Esophagus squamous epithelium (tissue), 5 donors: ENCODE measurements at regions not wholly inside any gene's neighbourhood (a gene's known extent, or its start where the extent isn't known, plus 50 kb on each side); places are given as distances from the start of the nearest gene placed in this dataset.

Experiments
- DNase-seq: peaks from one replicate; lab custom pipeline; 2025; lab: John Stamatoyannopoulos, UW
- H3K27ac ChIP-seq, 4 donors: fragments of 200-600 bp; sonication (generic); one replicate each; pipeline ENCODE4 v1.5.1; 2016 to 2019; ENCODE audit warnings: mild to moderate bottlenecking in 1 of 4
- H3K27me3 ChIP-seq, 4 donors: fragments of 200-600 bp; sonication (generic); 1 replicate in 3 of 4; 2 replicates in 1 of 4; pipeline versions ENCODE4 v1.5.1 to v1.6.0; 2017 to 2021; ENCODE audit warnings: antibody characterized with exemption in 1 of 4
- H3K36me3 ChIP-seq, 3 donors: fragments of 200-600 bp; sonication (generic); one replicate each; pipeline ENCODE4 v1.5.1; 2016 to 2019
- H3K4me1 ChIP-seq, 3 donors: fragments of 200-600 bp; sonication (generic); one replicate each; pipeline ENCODE4 v1.5.1; 2017 to 2019
- H3K4me3 ChIP-seq, 4 donors: fragments of 200-600 bp; sonication (generic); 1 replicate in 3 of 4; 2 replicates in 1 of 4; pipeline ENCODE4 v1.5.1; 2016 to 2019; ENCODE audit warnings: mild to moderate bottlenecking in 2 of 4, moderate library complexity in 1 of 4
- H3K9me3 ChIP-seq, 3 donors: fragments of 200-600 bp; sonication (generic); one replicate each; pipeline ENCODE4 v1.5.1; 2016 to 2019
- POLR2A ChIP-seq, 4 donors: fragments of 450-650 bp; IDR thresholded peaks; one replicate each; pipeline ENCODE4 v1.6.1; 2017; ENCODE audit warnings: antibody characterized with exemption in 4 of 4, mild to moderate bottlenecking in 4 of 4, moderate library complexity in 3 of 4
- WGBS, 2 donors: methylation state at CpG; one replicate each; pipeline ENCODE4 v1.1.5; 2018; 5-methylcytosine and 5-hydroxymethylcytosine counted together
- intact Hi-C: fragments of 100-400 bp; cut with DNase I; formaldehyde crosslinking; loops from one replicate; pipeline ENCODE4 v1.15.0; 2022
- TF ChIP-seq, protein P1 (sequence below), 6 experiments: fragments of 450-650 bp in 4 of 6; fragments of 200-600 bp in 2 of 6; sonication (generic) in 2 of 6; IDR thresholded peaks; one replicate each; pipeline ENCODE4 v1.5.1; 2016 to 2019; ENCODE audit warnings: antibody characterized with exemption in 6 of 6, mild to moderate bottlenecking in 4 of 6, moderate library complexity in 4 of 6
- donor health status: DM: yes; HTN: yes; CAD: no.

DNA sequence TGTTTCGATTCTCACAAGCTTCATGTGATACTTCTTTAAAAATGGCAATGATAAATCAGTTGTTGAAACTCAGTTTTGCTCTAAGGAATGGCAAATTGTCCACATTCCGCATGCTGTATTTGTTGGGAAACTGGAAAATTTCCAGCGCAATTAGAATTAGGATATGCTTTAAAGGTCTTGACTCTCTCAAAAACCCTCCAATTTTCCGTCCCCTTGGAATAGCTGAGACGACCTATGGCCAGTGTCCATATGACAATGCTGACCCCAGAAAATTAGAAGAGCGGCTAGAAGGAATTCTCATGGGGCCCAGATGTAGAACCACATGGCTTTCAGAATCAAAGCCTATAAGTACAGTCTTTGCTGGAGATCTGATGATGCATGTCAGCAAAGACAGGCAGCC lies 170.8 kb downstream of the TMEM18 start:
- Histone ChIP-seq H3K27ac (no peak overlapping the region), H3K27me3 (peaks cover 0 to 9% (median 0%) of the 10 kb centered on the region in 4 donors), H3K36me3 (no peaks in the 10 kb centered on the region), H3K9me3 (no peaks in the 10 kb centered on the region), H3K4me1 (no peaks in the 10 kb centered on the region), H3K4me3 (no peak overlapping the region)
- WGBS, 2 donors, result 57 to 58% methylated on average over 6 of the region's 6 CpGs
- intact Hi-C loops, result no loop called here
- no peak for TF ChIP-seq POLR2A (IDR thresholded peaks at IDR 0.05)
- TF ChIP-seq, protein P1, sequence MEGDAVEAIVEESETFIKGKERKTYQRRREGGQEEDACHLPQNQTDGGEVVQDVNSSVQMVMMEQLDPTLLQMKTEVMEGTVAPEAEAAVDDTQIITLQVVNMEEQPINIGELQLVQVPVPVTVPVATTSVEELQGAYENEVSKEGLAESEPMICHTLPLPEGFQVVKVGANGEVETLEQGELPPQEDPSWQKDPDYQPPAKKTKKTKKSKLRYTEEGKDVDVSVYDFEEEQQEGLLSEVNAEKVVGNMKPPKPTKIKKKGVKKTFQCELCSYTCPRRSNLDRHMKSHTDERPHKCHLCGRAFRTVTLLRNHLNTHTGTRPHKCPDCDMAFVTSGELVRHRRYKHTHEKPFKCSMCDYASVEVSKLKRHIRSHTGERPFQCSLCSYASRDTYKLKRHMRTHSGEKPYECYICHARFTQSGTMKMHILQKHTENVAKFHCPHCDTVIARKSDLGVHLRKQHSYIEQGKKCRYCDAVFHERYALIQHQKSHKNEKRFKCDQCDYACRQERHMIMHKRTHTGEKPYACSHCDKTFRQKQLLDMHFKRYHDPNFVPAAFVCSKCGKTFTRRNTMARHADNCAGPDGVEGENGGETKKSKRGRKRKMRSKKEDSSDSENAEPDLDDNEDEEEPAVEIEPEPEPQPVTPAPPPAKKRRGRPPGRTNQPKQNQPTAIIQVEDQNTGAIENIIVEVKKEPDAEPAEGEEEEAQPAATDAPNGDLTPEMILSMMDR (IDR thresholded peaks at IDR 0.05), result no peak
- no peak for DNase-seq

DNA sequence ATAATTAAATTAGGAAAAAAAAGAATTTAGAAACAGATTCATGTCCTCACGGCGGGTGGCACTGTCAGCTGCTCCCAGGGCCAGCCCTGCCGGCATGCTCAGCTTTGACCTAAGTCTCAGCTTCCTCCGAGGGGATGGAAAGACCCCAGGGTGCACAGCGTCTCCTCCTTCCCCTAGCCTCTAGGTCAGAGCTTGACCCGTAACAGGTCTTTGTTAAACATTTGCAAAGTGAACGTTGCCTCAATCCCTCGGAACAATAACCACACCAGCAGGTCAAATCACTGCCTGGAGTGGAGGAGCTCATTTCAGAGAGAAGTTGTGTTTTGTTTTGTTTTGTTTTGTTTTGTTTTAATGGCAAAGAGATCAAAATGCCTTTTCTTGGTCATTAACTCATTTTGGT lies 171.3 kb downstream of the TMEM18 start:
- Histone ChIP-seq H3K9me3 (no peaks in the 10 kb centered on the region), H3K36me3 (no peaks in the 10 kb centered on the region), H3K4me3 (no peak overlapping the region), H3K27ac (no peak overlapping the region), H3K27me3 (peaks cover 0 to 9% (median 0%) of the 10 kb centered on the region in 4 donors), H3K4me1 (no peaks in the 10 kb centered on the region)
- TF ChIP-seq, protein P1 (IDR thresholded peaks at IDR 0.05), result no peak
- no peak for TF ChIP-seq POLR2A (IDR thresholded peaks at IDR 0.05)
- intact Hi-C loops, result no loop called here
- DNase-seq, result no peak
- 47 to 55% methylated on average over 8 of the region's 8 CpGs for WGBS, 2 donors

DNA sequence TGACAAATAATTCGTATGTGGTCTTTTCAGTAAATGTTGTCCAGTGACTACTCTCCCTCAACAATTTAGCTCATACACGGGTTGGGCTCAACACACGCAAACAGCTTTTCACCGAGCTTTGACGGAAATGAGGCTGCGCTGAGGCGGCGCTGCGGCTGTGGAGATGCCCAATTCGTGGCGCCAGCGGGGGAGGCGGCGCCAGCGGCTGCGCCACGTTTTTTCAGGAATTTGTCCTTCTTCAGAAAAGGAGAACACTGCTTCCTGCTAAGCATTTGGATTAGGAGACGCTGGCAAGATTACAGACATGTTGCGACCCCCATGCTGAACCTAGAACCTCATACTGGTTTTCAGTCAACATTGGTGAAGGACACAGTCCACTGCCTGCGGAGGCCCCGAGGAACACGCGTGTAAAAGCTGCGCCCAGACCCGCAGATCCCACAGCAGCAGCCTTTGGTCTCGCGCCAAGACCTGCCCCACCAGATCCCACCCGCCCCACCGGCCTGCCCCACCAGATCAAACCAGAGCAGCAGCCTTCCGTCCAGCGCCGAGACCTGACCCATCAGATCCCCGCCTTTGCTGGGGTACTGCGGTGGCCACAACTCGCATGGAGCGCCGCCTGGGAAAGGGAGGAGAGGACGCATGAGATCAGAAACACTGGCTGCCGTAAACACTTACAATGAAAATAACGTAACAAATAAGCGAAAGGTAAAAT lies 173.8 kb downstream of the TMEM18 start:
- 94 to 97% methylated on average over 28 to 36 of the region's 41 CpGs for WGBS, 2 donors
- no peak for DNase-seq

DNA sequence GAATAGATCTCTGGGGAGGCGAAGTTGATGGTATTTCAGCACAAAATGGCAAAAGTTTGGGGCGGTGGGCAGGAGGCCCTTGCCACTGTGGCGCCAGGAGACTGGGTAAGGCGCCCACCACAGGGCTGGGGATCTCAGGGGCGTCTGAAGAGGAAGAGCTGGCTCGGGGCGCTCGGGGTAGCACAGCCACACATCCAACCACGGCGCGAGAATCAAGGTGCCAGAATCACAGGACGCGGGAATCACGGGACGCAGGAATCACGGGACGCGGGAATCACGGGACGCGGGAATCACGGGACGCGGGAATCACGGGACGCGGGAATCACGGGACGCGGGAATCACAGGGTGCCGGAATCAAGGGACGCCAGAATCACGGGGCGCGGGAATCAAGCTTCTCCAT lies 174.4 kb downstream of the TMEM18 start:
- H3K4me3 ChIP-seq, result no peak overlapping the region
- H3K4me1 ChIP-seq, result no peaks in the 10 kb centered on the region
- peaks cover 0 to 23% (median 0%) of the 10 kb centered on the region in 4 donors for H3K27me3 ChIP-seq
- TF ChIP-seq POLR2A (IDR thresholded peaks at IDR 0.05), result no peak
- TF ChIP-seq, protein P1 (IDR thresholded peaks at IDR 0.05), result no peak
- intact Hi-C loops, result no loop called here
- 89 to 91% methylated on average over 22 to 26 of the region's 35 CpGs for WGBS, 2 donors
- H3K36me3 ChIP-seq, result no peaks in the 10 kb centered on the region
- DNase-seq, result no peak
- no peaks in the 10 kb centered on the region for H3K9me3 ChIP-seq
- H3K27ac ChIP-seq, result no peak overlapping the region

More for the DNA sequence above, 173.8 kb downstream of the TMEM18 start:
- Histone ChIP-seq H3K36me3 (no peaks in the 10 kb centered on the region), H3K4me3 (no peak overlapping the region), H3K4me1 (no peaks in the 10 kb centered on the region), H3K27me3 (peaks cover 0 to 23% (median 0%) of the 10 kb centered on the region in 4 donors), H3K27ac (no peak overlapping the region), H3K9me3 (no peaks in the 10 kb centered on the region)
- intact Hi-C loops, result no loop called here
- no peak for TF ChIP-seq POLR2A (IDR thresholded peaks at IDR 0.05)
- TF ChIP-seq, protein P1 (IDR thresholded peaks at IDR 0.05), result no peak

DNA sequence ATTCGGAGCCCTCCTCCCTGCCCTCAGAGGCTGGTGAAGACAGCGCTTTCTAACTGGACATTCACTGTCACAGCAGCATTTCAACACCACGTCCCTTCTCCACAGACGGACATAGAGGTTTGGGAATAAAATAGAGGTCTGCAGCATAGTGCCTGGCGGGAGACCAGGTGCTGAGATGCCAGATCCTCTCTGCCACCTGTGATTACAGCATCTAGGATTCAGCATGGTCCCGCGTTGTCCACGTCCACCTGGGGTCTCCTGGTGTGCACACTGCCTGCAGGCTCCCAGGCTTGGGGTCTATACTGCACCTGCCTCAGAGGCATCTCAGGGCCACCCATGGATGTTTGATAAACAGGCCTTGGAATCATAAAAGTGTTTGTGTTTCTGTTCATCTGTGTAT lies 175.5 kb downstream of the TMEM18 start:
- H3K9me3 ChIP-seq, result no peaks in the 10 kb centered on the region
- H3K36me3 ChIP-seq, result no peaks in the 10 kb centered on the region
- H3K4me1 ChIP-seq, result no peaks in the 10 kb centered on the region
- H3K27ac ChIP-seq, result no peak overlapping the region
- H3K27me3 ChIP-seq, result peaks cover 0 to 23% (median 0%) of the 10 kb centered on the region in 4 donors
- TF ChIP-seq POLR2A (IDR thresholded peaks at IDR 0.05), result no peak
- TF ChIP-seq, protein P1 (IDR thresholded peaks at IDR 0.05), result no peak
- WGBS, 2 donors, result 50 to 87% methylated on average over 2 to 8 of the region's 8 CpGs
- no peak for DNase-seq
- intact Hi-C loops, result no loop called here
- no peak overlapping the region for H3K4me3 ChIP-seq
